ENCODE measurements at regions not wholly inside any gene's neighbourhood (a gene's known extent, or its start where the extent isn't known, plus 50 kb on each side); places are given as distances from the start of the nearest gene placed in this dataset.

- ChIA-PET CTCF (no interaction called here), POLR2A (ENCODE audit: unreplicated experiment) (no interaction called here)
- no peak overlapping the region for H3K4ac ChIP-seq (ENCODE audit: low read depth, low read length)
- no peak for ATAC-seq (ENCODE audit: low read depth)
- H3K36me3 ChIP-seq (ENCODE audit: control insufficient read depth, insufficient read depth, low read length): no peaks in the 10 kb centered on the region
- no peaks in the 10 kb centered on the region for H3K4me1 ChIP-seq (ENCODE audit: control insufficient read depth, insufficient read depth, low read length)
- H2AFZ ChIP-seq (replicated peaks; ENCODE audit: low read length, poor library complexity): no peak overlapping the region
- H2AK5ac ChIP-seq (ENCODE audit: low read depth, low read length): no peak overlapping the region
- no peaks in the 10 kb centered on the region for H3K9me3 ChIP-seq (ENCODE audit: control insufficient read depth, insufficient read depth, low read length)
- in situ Hi-C loops (cut with MboI; ENCODE audit: low sequenced_read_pairs): no loop called here
- H2BK15ac ChIP-seq (ENCODE audit: low read depth, low read length): no peak overlapping the region
- H3K4me2 ChIP-seq (ENCODE audit: low read depth, low read length): no peak overlapping the region
- H3K27me3 ChIP-seq (ENCODE audit: control insufficient read depth, insufficient read depth, low read length): no peaks in the 10 kb centered on the region
- no peak overlapping the region for H4K5ac ChIP-seq (ENCODE audit: low read depth, low read length)
- no peak overlapping the region for H4K91ac ChIP-seq (ENCODE audit: insufficient read depth, low read depth, low read length)
- no CpG with 5 or more reads among the region's 5 CpGs for WGBS, 2 experiments (ENCODE audit: extremely low coverage in 2 of 2, insufficient read length in 1 of 2)
- no peaks in the 10 kb centered on the region for H3K9me1 ChIP-seq (ENCODE audit: insufficient read depth, low read length)
- no peak for DNase-seq
- H3K23ac ChIP-seq (ENCODE audit: low read depth, low read length): no peak overlapping the region
- no peak for TF ChIP-seq NFE2L2 (IDR thresholded peaks at IDR 0.05; ENCODE audit: low read depth, low read length)
- H3K9ac ChIP-seq (ENCODE audit: low read depth, low read length): no peak overlapping the region
- H3K79me1 ChIP-seq (ENCODE audit: low read depth in 1 of 2, low read length in 2 of 2): no peaks in the 10 kb centered on the region
- no peak overlapping the region for H3K56ac ChIP-seq (ENCODE audit: extremely low read depth, insufficient read depth, low read length)
- no peaks in the 10 kb centered on the region for H4K20me1 ChIP-seq (ENCODE audit: insufficient read depth, low read length)
- dilution Hi-C loops (cut with HindIII; ENCODE audit: low sequenced_read_pairs, unreplicated experiment): no loop called here
- no peak overlapping the region for H2AK9ac ChIP-seq (replicated peaks; ENCODE audit: low read depth, low read length, poor library complexity)
- BruUV-seq (replicated peaks): no TSS peak
- H2BK5ac ChIP-seq (ENCODE audit: low read depth, low read length, poor library complexity, severe bottlenecking): no peak overlapping the region
- no peak overlapping the region for H4K8ac ChIP-seq (ENCODE audit: low read depth in 2 of 2, low read length in 2 of 2)
- no peak overlapping the region for H3K18ac ChIP-seq (ENCODE audit: low read depth, low read length)
- intact Hi-C loops (cut with micrococcal nuclease): no loop called here
- no peak overlapping the region for H2BK20ac ChIP-seq (ENCODE audit: low read depth, low read length)
- no peak overlapping the region for H3K4me3 ChIP-seq (ENCODE audit: insufficient read depth, low read depth, low read length)
- H2BK120ac ChIP-seq (ENCODE audit: low read depth, low read length): no peak overlapping the region
- H3K27ac ChIP-seq (ENCODE audit: insufficient read depth, low read length): no peak overlapping the region
- H3K14ac ChIP-seq (replicated peaks; ENCODE audit: low read depth, low read length): no peak overlapping the region
Observed at GRCh38 chr13:34619326-34619725, 322.7 kb upstream of the NBEA start.

Data from IMR-90 (cell line).